Pancreas (tissue), 10 donors: ENCODE measurements at regions not wholly inside any gene's neighbourhood (a gene's known extent, or its start where the extent isn't known, plus 50 kb on each side); places are given as distances from the start of the nearest gene placed in this dataset.

Experiments
- ATAC-seq, 4 donors: fragments of 200-7000 bp; cut with Tn5 transposase; one replicate each; pipeline versions ENCODE4 v1.8.0 to v1.9.1; 2020; ENCODE audit warnings: mild to moderate bottlenecking in 4 of 4, moderate library complexity in 4 of 4
- DNase-seq, 6 donors: peaks; one replicate each; pipeline ENCODE4 v3.0.0-alpha.2; 2020
- FAIRE-seq: peaks from 2 replicates; lab custom pipeline; 2012; peaks lifted over from hg19 to GRCh38; lab: Jason Lieb, UNC
- H3K27ac ChIP-seq, 4 donors: fragments of 200-600 bp; sonication (generic); 1 replicate in 3 of 4; 2 replicates in 1 of 4; pipeline versions ENCODE4 v1.5.0 to v1.8.0; 2020
- H3K27me3 ChIP-seq, 4 donors: fragments of 200-600 bp; one replicate each; pipeline ENCODE4 v1.8.0; 2021
- H3K36me3 ChIP-seq, 3 donors: fragments of 200-600 bp; sonication (generic) in 1 of 3; one replicate each; pipeline versions ENCODE4 v1.5.0 to v1.8.0; 2020 to 2021
- H3K4me1 ChIP-seq, 3 donors: fragments of 200-600 bp; one replicate each; pipeline ENCODE4 v1.8.0; 2021
- H3K4me3 ChIP-seq, 4 donors: fragments of 200-600 bp; sonication (generic) in 2 of 4; one replicate each; pipeline versions ENCODE4 v1.5.0 to v1.8.0; 2020 to 2021
- H3K9me3 ChIP-seq, 4 donors: fragments of 200-600 bp; one replicate each; pipeline ENCODE4 v1.8.0; 2021
- WGBS, 2 donors: extraction: QIAGEN DNeasy Blood & Tissue Kit; methylation state at CpG; one replicate each; pipeline ENCODE4 v1.1.7; 2013; 5-methylcytosine and 5-hydroxymethylcytosine counted together
- intact Hi-C, 3 donors: fragments of 100-400 bp; cut with DNase I; formaldehyde crosslinking; loops; one replicate each; pipeline versions ENCODE4 v1.11.1 to v1.14.2; 2022
- TF ChIP-seq, protein P1 (sequence below), 4 donors: fragments of 200-600 bp; sonication (generic) in 3 of 4; IDR thresholded peaks; one replicate each; pipeline versions ENCODE4 v1.5.0 to v1.8.0; 2021; ENCODE audit warnings: antibody characterized with exemption in 4 of 4
- donor health status: healthy with polysubstance abuse.
- donor health status: DM: no; HTN: no; CAD: no; lungs with moderate emphysema.
- donor health status: DM: no; HTN: no; CAD: no.
- donor health status: control.
- donor health status: control.
- donor health status: Bipolar disorder and iron deficiency.
- donor health status: DM: yes; HTN: yes; CAD: no.
- donor health status: DM: no; HTN: no; CAD: no.
- donor health status: DM: no; HTN: no; CAD: no.
- donor health status: DM: yes; HTN: yes; CAD: no.

DNA sequence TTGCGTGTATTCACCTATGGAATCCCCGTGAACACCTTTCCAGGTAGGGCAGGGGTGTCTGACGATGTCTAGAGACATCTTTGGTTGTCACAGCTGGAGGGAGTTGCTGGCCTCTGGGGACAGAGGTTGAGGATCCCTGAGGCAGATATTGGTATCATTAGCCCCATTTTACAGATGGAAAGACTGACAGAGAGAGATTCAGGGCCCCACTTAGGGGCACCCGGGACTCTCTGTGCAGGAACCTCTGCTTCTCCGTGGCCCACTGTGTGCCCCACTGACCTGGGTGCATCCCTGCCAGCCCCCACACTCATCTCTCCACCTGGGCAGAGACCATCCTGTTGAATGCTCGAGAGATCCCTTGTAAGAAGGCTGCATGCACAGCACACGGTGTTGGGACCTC, 111.2 kb downstream of the EDN3 start:
- no peak for FAIRE-seq
- no peak for ATAC-seq
- WGBS, 2 donors, result 58 to 63% methylated on average over 7 of the region's 7 CpGs
- TF ChIP-seq, protein P1, sequence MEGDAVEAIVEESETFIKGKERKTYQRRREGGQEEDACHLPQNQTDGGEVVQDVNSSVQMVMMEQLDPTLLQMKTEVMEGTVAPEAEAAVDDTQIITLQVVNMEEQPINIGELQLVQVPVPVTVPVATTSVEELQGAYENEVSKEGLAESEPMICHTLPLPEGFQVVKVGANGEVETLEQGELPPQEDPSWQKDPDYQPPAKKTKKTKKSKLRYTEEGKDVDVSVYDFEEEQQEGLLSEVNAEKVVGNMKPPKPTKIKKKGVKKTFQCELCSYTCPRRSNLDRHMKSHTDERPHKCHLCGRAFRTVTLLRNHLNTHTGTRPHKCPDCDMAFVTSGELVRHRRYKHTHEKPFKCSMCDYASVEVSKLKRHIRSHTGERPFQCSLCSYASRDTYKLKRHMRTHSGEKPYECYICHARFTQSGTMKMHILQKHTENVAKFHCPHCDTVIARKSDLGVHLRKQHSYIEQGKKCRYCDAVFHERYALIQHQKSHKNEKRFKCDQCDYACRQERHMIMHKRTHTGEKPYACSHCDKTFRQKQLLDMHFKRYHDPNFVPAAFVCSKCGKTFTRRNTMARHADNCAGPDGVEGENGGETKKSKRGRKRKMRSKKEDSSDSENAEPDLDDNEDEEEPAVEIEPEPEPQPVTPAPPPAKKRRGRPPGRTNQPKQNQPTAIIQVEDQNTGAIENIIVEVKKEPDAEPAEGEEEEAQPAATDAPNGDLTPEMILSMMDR (IDR thresholded peaks at IDR 0.05), result no peak
- intact Hi-C loops, result no loop called here
- Histone ChIP-seq H3K36me3 (no peaks in the 10 kb centered on the region), H3K27me3 (no peaks in the 10 kb centered on the region), H3K4me1 (no peaks in the 10 kb centered on the region), H3K9me3 (no peaks in the 10 kb centered on the region), H3K4me3 (no peak overlapping the region), H3K27ac (no peak overlapping the region)
- no peak for DNase-seq

DNA sequence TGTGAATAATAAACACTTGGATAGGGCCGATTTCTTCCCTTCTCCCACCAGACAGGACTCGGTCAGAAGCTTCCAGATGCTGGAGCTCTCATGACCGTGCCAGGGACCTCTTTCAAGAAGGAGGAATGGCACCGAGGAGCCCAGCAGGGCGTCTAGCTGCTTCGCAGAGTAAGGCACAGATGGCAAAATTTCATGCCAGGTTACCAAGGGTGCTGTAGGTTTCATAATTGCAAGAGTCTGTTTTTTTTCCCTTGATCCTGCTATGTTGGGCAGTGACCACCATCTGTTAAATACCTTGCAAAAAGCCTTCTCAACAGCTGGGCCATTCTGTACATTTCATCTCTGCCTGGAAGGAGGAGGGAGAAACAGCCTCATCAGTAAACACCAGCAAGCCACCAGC, 111.8 kb downstream of the EDN3 start:
- FAIRE-seq, result no peak
- Histone ChIP-seq H3K9me3 (no peaks in the 10 kb centered on the region), H3K27ac (no peak overlapping the region), H3K4me1 (no peaks in the 10 kb centered on the region), H3K27me3 (no peaks in the 10 kb centered on the region), H3K4me3 (no peak overlapping the region), H3K36me3 (no peaks in the 10 kb centered on the region)
- no peak for DNase-seq
- intact Hi-C loops, result no loop called here
- peak in 2 of 4 donors; percentile 32 to 49 for ATAC-seq
- TF ChIP-seq, protein P1 (IDR thresholded peaks at IDR 0.05), result no peak
- WGBS, 2 donors, result 59 to 64% methylated on average over 6 of the region's 6 CpGs

DNA sequence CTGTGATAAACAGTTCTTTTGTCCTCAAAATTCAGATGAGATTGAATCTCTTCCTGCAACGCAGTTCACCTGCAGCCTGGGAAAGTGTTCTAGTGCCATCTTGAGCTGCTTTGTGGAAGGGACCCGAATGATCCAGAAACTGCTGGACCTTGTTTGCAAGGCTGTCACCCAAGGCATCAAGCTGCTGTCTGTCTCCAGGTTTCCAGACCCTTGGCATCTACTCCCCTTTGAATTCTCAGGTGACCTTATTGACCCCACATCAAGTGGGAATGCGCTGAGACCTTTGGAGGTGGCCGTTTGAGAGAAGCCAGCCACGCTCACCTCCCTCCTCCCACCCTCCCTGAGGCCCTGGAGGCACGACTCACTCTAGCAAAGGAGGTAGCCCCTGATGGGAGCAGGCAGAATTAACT, 112.5 kb downstream of the EDN3 start:
- FAIRE-seq (no peak), DNase-seq (no peak), ATAC-seq (peak in 2 of 4 donors; percentile 56 to 58)
- Histone ChIP-seq H3K27me3 (no peaks in the 10 kb centered on the region), H3K27ac (no peak overlapping the region), H3K4me1 (no peaks in the 10 kb centered on the region), H3K36me3 (no peaks in the 10 kb centered on the region), H3K9me3 (no peaks in the 10 kb centered on the region), H3K4me3 (no peak overlapping the region)
- intact Hi-C loops, result no loop called here
- TF ChIP-seq, protein P1 (IDR thresholded peaks at IDR 0.05), result no peak
- 42 to 55% methylated on average over 6 of the region's 6 CpGs for WGBS, 2 donors

DNA sequence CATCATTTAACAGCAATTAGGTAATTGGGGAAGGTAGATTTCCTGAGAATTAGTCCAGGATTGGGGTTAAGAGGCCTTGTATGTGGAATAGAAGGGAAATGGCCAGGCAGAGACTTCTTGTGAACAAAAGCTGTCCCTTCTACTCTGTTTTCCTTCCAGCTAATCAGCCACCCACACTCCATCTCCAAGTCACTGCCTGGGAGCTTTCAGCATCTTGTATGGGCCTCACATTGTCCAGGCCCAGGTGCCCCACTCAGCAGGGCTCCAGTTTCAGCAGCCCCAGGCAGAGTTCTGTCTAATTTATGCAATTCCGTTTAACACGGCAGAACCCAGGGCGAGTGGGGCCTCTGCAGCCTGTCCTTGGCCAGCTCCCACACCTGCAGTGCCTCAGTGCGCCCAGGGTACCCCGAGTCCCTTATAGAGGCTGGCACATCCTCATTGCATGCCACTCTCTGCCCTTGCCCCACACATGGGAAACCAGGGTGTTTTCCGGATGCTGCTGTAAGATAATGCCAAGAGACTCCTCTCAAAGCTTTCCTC, 113.0 kb downstream of the EDN3 start:
- Histone ChIP-seq H3K36me3 (no peaks in the 10 kb centered on the region), H3K27ac (no peak overlapping the region), H3K9me3 (no peaks in the 10 kb centered on the region), H3K27me3 (no peaks in the 10 kb centered on the region), H3K4me3 (no peak overlapping the region), H3K4me1 (no peaks in the 10 kb centered on the region)
- intact Hi-C loops, result no loop called here
- DNase-seq (no peak), FAIRE-seq (no peak), ATAC-seq (no peak)
- TF ChIP-seq, protein P1 (IDR thresholded peaks at IDR 0.05), result no peak
- 64 to 76% methylated on average over 6 of the region's 6 CpGs for WGBS, 2 donors

DNA sequence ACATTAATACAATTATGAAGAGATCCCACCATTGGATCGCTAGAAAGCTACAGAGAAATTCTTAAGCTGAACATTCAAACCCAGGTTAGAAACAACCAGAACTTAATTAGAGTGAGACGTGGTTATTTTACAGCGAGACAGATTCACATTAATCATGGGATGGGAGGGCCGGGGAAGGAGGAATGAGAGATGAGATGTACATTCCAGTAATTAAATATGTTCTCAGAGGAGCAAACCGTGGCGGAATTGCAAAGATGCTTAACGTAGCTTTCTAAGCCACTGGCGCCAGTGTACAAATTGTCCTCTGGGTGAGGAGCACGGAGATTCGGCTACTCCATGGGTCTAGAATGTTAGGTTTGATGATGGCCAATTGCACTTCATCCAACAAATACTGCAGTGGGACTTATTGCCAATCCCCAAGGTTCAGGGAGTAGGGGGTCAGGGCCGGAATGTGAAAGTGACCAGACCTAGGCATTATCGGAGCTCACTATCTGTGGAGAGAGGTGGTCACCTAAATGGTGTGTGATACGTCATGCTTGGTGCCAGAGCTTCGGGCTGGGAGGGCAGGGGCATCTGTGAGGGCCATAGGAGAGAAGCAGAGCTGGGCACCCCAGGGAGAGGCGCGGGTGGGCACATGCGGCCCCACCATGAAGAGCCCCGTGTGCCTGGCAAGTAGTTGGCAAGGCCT, 114.7 kb downstream of the EDN3 start:
- ATAC-seq (no peak), DNase-seq (no peak), FAIRE-seq (no peak)
- H3K4me1 ChIP-seq, result no peaks in the 10 kb centered on the region
- no peaks in the 10 kb centered on the region for H3K9me3 ChIP-seq
- WGBS, 2 donors, result 73 to 81% methylated on average over 18 of the region's 18 CpGs
- no peak overlapping the region for H3K27ac ChIP-seq
- intact Hi-C loops, result no loop called here
- no peak overlapping the region for H3K4me3 ChIP-seq
- TF ChIP-seq, protein P1 (IDR thresholded peaks at IDR 0.05), result no peak
- H3K36me3 ChIP-seq, result no peaks in the 10 kb centered on the region
- no peaks in the 10 kb centered on the region for H3K27me3 ChIP-seq
